ENCODE measurements at regions not wholly inside any gene's neighbourhood (a gene's known extent, or its start where the extent isn't known, plus 50 kb on each side); places are given as distances from the start of the nearest gene placed in this dataset.

DNA sequence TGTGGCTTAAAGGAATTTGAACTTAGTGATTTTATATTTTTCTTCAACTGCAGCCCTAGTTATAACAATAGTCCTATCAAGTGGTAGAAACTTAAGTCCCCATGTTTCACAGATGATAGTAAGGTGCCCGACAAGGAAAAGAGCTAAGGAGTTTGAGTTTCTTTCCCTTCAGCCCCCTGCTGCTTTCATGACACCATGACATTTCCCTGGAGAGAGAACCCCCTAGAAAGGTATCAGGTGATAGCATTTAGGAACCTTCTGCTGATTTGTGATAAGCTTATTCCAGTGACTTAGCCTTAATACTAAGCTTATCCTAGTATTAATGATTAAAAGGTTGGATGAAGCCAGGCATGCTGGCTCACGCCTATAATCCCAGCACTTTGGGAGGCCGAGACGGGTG, 623.8 kb upstream of the TYRP1 start:
- TF ChIP-seq YY1 (IDR thresholded peaks at IDR 0.05; ENCODE audit: insufficient read depth, insufficient read length): no peak
- TF ChIP-seq ZNF274 (IDR thresholded peaks at IDR 0.05; ENCODE audit: low read depth, low read length): no peak
